ELF-1 (cell line): ENCODE measurements at regions not wholly inside any gene's neighbourhood (a gene's known extent, or its start where the extent isn't known, plus 50 kb on each side); places are given as distances from the start of the nearest gene placed in this dataset.
"Not testable (repeated sequence)": the region's sequence is repeated elsewhere in the genome, so short reads cannot be mapped to it uniquely, and the experiment has no call there.

Source experiments
- DNase-seq: peaks from one replicate; pipeline ENCODE4 v3.0.0-alpha.2; 2016; ENCODE audit warnings: low read depth, low spot score

- DNase-seq, result no peak
Observed at GRCh38 chr18:45342166-45342565, 273.1 kb upstream of the SLC14A2 start.

- no peak for DNase-seq
Observed at GRCh38 chr18:45342653-45343052, 272.6 kb upstream of the SLC14A2 start.

- no peak for DNase-seq
Observed at GRCh38 chr18:45343365-45343764, 271.9 kb upstream of the SLC14A2 start.

GRCh38 chr18:45344680-45345079 is 270.6 kb upstream of the SLC14A2 start:
- DNase-seq, result not testable (repeated sequence)

GRCh38 chr18:45349019-45349418 is 266.3 kb upstream of the SLC14A2 start:
- DNase-seq, result no peak

GRCh38 chr18:45349467-45349866 is 265.8 kb upstream of the SLC14A2 start:
- DNase-seq, result no peak

GRCh38 chr18:45350404-45351156 is 264.7 kb upstream of the SLC14A2 start:
- DNase-seq, result no peak

- DNase-seq, result no peak
Observed at GRCh38 chr18:45352874-45353273, 262.4 kb upstream of the SLC14A2 start.

- DNase-seq, result no peak
Observed at GRCh38 chr18:45353530-45353929, 261.7 kb upstream of the SLC14A2 start.

- DNase-seq, result no peak
Observed at GRCh38 chr18:45355944-45356520, 259.2 kb upstream of the SLC14A2 start.

GRCh38 chr18:45357686-45358470 is 257.4 kb upstream of the SLC14A2 start:
- DNase-seq, result no peak

GRCh38 chr18:45359275-45360009 is 255.8 kb upstream of the SLC14A2 start:
- peak; percentile 57 for DNase-seq

- no peak for DNase-seq
Observed at GRCh38 chr18:45361125-45361851, 254.0 kb upstream of the SLC14A2 start.

- DNase-seq, result no peak
Observed at GRCh38 chr18:45363196-45363595, 252.1 kb upstream of the SLC14A2 start.

- DNase-seq, result no peak
Observed at GRCh38 chr18:45365835-45366234, 249.4 kb upstream of the SLC14A2 start.

- DNase-seq, result peak; percentile 23
Observed at GRCh38 chr18:45370255-45371010, 244.8 kb upstream of the SLC14A2 start.

GRCh38 chr18:45373286-45373880 is 241.9 kb upstream of the SLC14A2 start:
- DNase-seq, result no peak

GRCh38 chr18:45374236-45374635 is 241.0 kb upstream of the SLC14A2 start:
- DNase-seq, result no peak

- no peak for DNase-seq
Observed at GRCh38 chr18:45374878-45375630, 240.2 kb upstream of the SLC14A2 start.
